Prostate gland (tissue), 2 donors: ENCODE measurements at regions not wholly inside any gene's neighbourhood (a gene's known extent, or its start where the extent isn't known, plus 50 kb on each side); places are given as distances from the start of the nearest gene placed in this dataset.
"Not testable (repeated sequence)": the region's sequence is repeated elsewhere in the genome, so short reads cannot be mapped to it uniquely, and the experiment has no call there.

Source experiments
- POLR2A ChIP-seq: fragments of 450-650 bp; IDR thresholded peaks from one replicate; pipeline ENCODE4 v1.6.1; 2016; ENCODE audit warnings: antibody characterized with exemption, mild to moderate bottlenecking
- POLR2AphosphoS5 ChIP-seq: sonication (generic); formaldehyde crosslinking; IDR thresholded peaks from one replicate; pipeline ENCODE4 v1.6.1; 2017; ENCODE audit warnings: antibody characterized with exemption
- TF ChIP-seq, protein P1 (sequence below), 4 experiments: fragments of 200-600 bp in 2 of 4; fragments of 450-650 bp in 2 of 4; sonication (generic) in 2 of 4; IDR thresholded peaks; 1 replicate in 3 of 4; 2 replicates in 1 of 4; pipeline ENCODE4 v1.5.1; 2016 to 2019; ENCODE audit warnings: antibody characterized with exemption in 4 of 4, mild to moderate bottlenecking in 2 of 4, moderate library complexity in 2 of 4

DNA sequence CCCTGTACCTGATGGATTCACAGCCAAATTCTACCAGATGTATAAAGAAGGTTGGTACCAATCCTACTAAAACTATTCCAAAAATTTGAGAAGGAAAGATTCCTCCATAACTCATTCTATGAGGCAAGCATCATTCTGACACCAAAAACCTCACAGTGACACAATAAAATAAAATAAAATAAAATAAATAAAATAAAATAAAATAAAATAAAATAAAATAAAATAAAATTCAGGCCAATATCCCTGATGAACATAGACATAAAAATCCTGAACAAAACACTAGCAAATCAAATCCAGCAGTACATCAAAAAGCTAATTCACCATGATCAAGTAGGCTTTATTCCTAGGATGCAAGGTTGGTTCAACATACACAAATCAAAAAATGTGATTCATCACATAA lies 108.1 kb downstream of the PROX1 start:
- TF ChIP-seq, protein P1, sequence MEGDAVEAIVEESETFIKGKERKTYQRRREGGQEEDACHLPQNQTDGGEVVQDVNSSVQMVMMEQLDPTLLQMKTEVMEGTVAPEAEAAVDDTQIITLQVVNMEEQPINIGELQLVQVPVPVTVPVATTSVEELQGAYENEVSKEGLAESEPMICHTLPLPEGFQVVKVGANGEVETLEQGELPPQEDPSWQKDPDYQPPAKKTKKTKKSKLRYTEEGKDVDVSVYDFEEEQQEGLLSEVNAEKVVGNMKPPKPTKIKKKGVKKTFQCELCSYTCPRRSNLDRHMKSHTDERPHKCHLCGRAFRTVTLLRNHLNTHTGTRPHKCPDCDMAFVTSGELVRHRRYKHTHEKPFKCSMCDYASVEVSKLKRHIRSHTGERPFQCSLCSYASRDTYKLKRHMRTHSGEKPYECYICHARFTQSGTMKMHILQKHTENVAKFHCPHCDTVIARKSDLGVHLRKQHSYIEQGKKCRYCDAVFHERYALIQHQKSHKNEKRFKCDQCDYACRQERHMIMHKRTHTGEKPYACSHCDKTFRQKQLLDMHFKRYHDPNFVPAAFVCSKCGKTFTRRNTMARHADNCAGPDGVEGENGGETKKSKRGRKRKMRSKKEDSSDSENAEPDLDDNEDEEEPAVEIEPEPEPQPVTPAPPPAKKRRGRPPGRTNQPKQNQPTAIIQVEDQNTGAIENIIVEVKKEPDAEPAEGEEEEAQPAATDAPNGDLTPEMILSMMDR (IDR thresholded peaks at IDR 0.05): not testable (repeated sequence)
- not testable (repeated sequence) for TF ChIP-seq POLR2A, POLR2AphosphoS5
